Activated CD8-positive, alpha-beta T cell treated with anti-CD3 and anti-CD28 coated beads for 36 hours (primary cell): ENCODE measurements at regions not wholly inside any gene's neighbourhood (a gene's known extent, or its start where the extent isn't known, plus 50 kb on each side); places are given as distances from the start of the nearest gene placed in this dataset.

Experiments
- ATAC-seq: fragments of 200-7000 bp; cut with Tn5 transposase; one replicate; pipeline ENCODE4 v1.10.0; 2021; ENCODE audit warnings: mild to moderate bottlenecking, moderate library complexity
- CTCF ChIA-PET: fragments of 350-600 bp; sonication (Branson Sonifier 250); formaldehyde crosslinking; loops from one replicate; lab custom pipeline; 2021; ENCODE audit warnings: antibody characterized with exemption; lab: Charles Lee
- POLR2A ChIA-PET: fragments of 350-600 bp; sonication (Branson Sonifier 250); formaldehyde crosslinking; loops from one replicate; lab custom pipeline; 2021; ENCODE audit warnings: antibody characterized with exemption; lab: Charles Lee
- DNase-seq: peaks from one replicate; pipeline ENCODE4 v3.0.0-alpha.2; 2020
- H3K27ac Mint-ChIP-seq: one replicate; pipeline ENCODE4 v1.8.0; 2021; ENCODE audit warnings: mild to moderate bottlenecking, mixed read lengths
- H3K27me3 Mint-ChIP-seq: one replicate; pipeline ENCODE4 v1.8.0; 2021; ENCODE audit warnings: mixed read lengths
- H3K36me3 Mint-ChIP-seq: one replicate; pipeline ENCODE4 v1.8.0; 2021; ENCODE audit warnings: low read depth, mixed read lengths
- H3K4me1 Mint-ChIP-seq: one replicate; pipeline ENCODE4 v1.8.0; 2021; ENCODE audit warnings: low read depth, mixed read lengths
- H3K4me3 Mint-ChIP-seq: one replicate; pipeline ENCODE4 v1.8.0; 2021; ENCODE audit warnings: mild to moderate bottlenecking, moderate library complexity, mixed read lengths
- H3K9me3 Mint-ChIP-seq: one replicate; pipeline ENCODE4 v1.8.0; 2021; ENCODE audit warnings: mixed read lengths
- CTCF ChIP-seq: fragments of 200-600 bp; IDR thresholded peaks from one replicate; pipeline ENCODE4 v1.8.0; 2022; ENCODE audit warnings: antibody characterized with exemption, mild to moderate bottlenecking
- intact Hi-C: fragments of 100-400 bp; cut with micrococcal nuclease; formaldehyde crosslinking; loops from one replicate; pipeline ENCODE4 v1.10.0; 2022

- Mint-ChIP-seq H3K27me3 (no peaks in the 10 kb centered on the region), H3K4me1 (peaks cover 4% of the 10 kb centered on the region), H3K9me3 (no peaks in the 10 kb centered on the region), H3K36me3 (no peaks in the 10 kb centered on the region), H3K27ac (no peak overlapping the region), H3K4me3 (no peak overlapping the region)
- CTCF ChIA-PET: no interaction called here
- POLR2A ChIA-PET: no interaction called here
- ATAC-seq (no peak), DNase-seq (no peak)
- intact Hi-C loops: no loop called here
- no peak for TF ChIP-seq CTCF
Observed at GRCh38 chr5:120086081-120086480, 378.0 kb upstream of the PRR16 start.

GRCh38 chr5:120088412-120088811, 375.7 kb upstream of the PRR16 start:
- Mint-ChIP-seq H3K27me3 (no peaks in the 10 kb centered on the region), H3K4me3 (no peak overlapping the region), H3K27ac (no peak overlapping the region), H3K9me3 (no peaks in the 10 kb centered on the region), H3K36me3 (no peaks in the 10 kb centered on the region), H3K4me1 (peaks cover 4% of the 10 kb centered on the region)
- ATAC-seq: no peak
- POLR2A ChIA-PET: no interaction called here
- intact Hi-C loops: no loop called here
- TF ChIP-seq CTCF: no peak
- CTCF ChIA-PET: no interaction called here
- no peak for DNase-seq

- H3K27me3 Mint-ChIP-seq: no peaks in the 10 kb centered on the region
- no peak overlapping the region for H3K4me3 Mint-ChIP-seq
- H3K9me3 Mint-ChIP-seq: no peaks in the 10 kb centered on the region
- POLR2A ChIA-PET: no interaction called here
- no peak for TF ChIP-seq CTCF
- DNase-seq (no peak), ATAC-seq (no peak)
- intact Hi-C loops: no loop called here
- CTCF ChIA-PET: no interaction called here
- H3K36me3 Mint-ChIP-seq: no peaks in the 10 kb centered on the region
- peaks cover 4% of the 10 kb centered on the region for H3K4me1 Mint-ChIP-seq
- no peak overlapping the region for H3K27ac Mint-ChIP-seq
Observed at GRCh38 chr5:120088836-120089235, 375.3 kb upstream of the PRR16 start.

- TF ChIP-seq CTCF: no peak
- no peak for DNase-seq
- no peaks in the 10 kb centered on the region for H3K27me3 Mint-ChIP-seq
- no peak overlapping the region for H3K27ac Mint-ChIP-seq
- no peak for ATAC-seq
- H3K36me3 Mint-ChIP-seq: no peaks in the 10 kb centered on the region
- intact Hi-C loops: no loop called here
- H3K4me1 Mint-ChIP-seq: peaks cover 4% of the 10 kb centered on the region
- H3K4me3 Mint-ChIP-seq: no peak overlapping the region
- H3K9me3 Mint-ChIP-seq: no peaks in the 10 kb centered on the region
- ChIA-PET CTCF (no interaction called here), POLR2A (no interaction called here)
Observed at GRCh38 chr5:120091376-120091948, 372.6 kb upstream of the PRR16 start.

- no peaks in the 10 kb centered on the region for H3K27me3 Mint-ChIP-seq
- ATAC-seq (no peak), DNase-seq (no peak)
- intact Hi-C loops: no loop called here
- CTCF ChIA-PET: no interaction called here
- H3K4me1 Mint-ChIP-seq: peaks cover 4% of the 10 kb centered on the region
- no peak overlapping the region for H3K27ac Mint-ChIP-seq
- POLR2A ChIA-PET: no interaction called here
- H3K9me3 Mint-ChIP-seq: no peaks in the 10 kb centered on the region
- no peaks in the 10 kb centered on the region for H3K36me3 Mint-ChIP-seq
- TF ChIP-seq CTCF: no peak
- H3K4me3 Mint-ChIP-seq: no peak overlapping the region
Observed at GRCh38 chr5:120092649-120093048, 371.5 kb upstream of the PRR16 start.
